ENCODE measurements at regions not wholly inside any gene's neighbourhood (a gene's known extent, or its start where the extent isn't known, plus 50 kb on each side); places are given as distances from the start of the nearest gene placed in this dataset.

- no peak for DNase-seq
These were observed 721.3 kb downstream of the DIAPH3 start for GRCh38 chr13:59442461-59442860.

GRCh38 chr13:59442944-59443486 is 720.7 kb downstream of the DIAPH3 start:
- DNase-seq, result no peak

GRCh38 chr13:59444210-59444857 is 719.4 kb downstream of the DIAPH3 start:
- no peak for DNase-seq

- DNase-seq, result no peak
These were observed 717.9 kb downstream of the DIAPH3 start for GRCh38 chr13:59445812-59446211.

GRCh38 chr13:59446391-59446790 is 717.3 kb downstream of the DIAPH3 start:
- DNase-seq, result no peak

- no peak for DNase-seq
These were observed 716.7 kb downstream of the DIAPH3 start for GRCh38 chr13:59447031-59447430.

GRCh38 chr13:59447846-59448620 is 715.7 kb downstream of the DIAPH3 start:
- DNase-seq, result no peak

- DNase-seq, result no peak
These were observed 714.0 kb downstream of the DIAPH3 start for GRCh38 chr13:59449750-59450149.

GRCh38 chr13:59450229-59450628 is 713.5 kb downstream of the DIAPH3 start:
- DNase-seq, result no peak

- DNase-seq, result no peak
These were observed 712.5 kb downstream of the DIAPH3 start for GRCh38 chr13:59451236-59451635.

- DNase-seq, result no peak
These were observed 711.4 kb downstream of the DIAPH3 start for GRCh38 chr13:59452189-59452890.

GRCh38 chr13:59458908-59459579 is 704.7 kb downstream of the DIAPH3 start:
- DNase-seq, result no peak

GRCh38 chr13:59459972-59460371 is 703.8 kb downstream of the DIAPH3 start:
- DNase-seq, result no peak

- DNase-seq, result no peak
These were observed 702.3 kb downstream of the DIAPH3 start for GRCh38 chr13:59461411-59461810.

- DNase-seq, result no peak
These were observed 700.7 kb downstream of the DIAPH3 start for GRCh38 chr13:59463023-59463422.

GRCh38 chr13:59464926-59465325 is 698.8 kb downstream of the DIAPH3 start:
- no peak for DNase-seq

GRCh38 chr13:59468396-59468795 is 695.3 kb downstream of the DIAPH3 start:
- no peak for DNase-seq

- DNase-seq, result no peak
These were observed 692.6 kb downstream of the DIAPH3 start for GRCh38 chr13:59471106-59471505.

GRCh38 chr13:59472134-59472533 is 691.6 kb downstream of the DIAPH3 start:
- no peak for DNase-seq

- DNase-seq, result no peak
These were observed 689.0 kb downstream of the DIAPH3 start for GRCh38 chr13:59474696-59475095.

- DNase-seq, result no peak
These were observed 687.8 kb downstream of the DIAPH3 start for GRCh38 chr13:59475911-59476310.

GRCh38 chr13:59476366-59476765 is 687.4 kb downstream of the DIAPH3 start:
- DNase-seq, result no peak

GRCh38 chr13:59477011-59477410 is 686.7 kb downstream of the DIAPH3 start:
- peak; percentile 3 for DNase-seq
